GM12878 (cell line): ENCODE measurements at regions not wholly inside any gene's neighbourhood (a gene's known extent, or its start where the extent isn't known, plus 50 kb on each side); places are given as distances from the start of the nearest gene placed in this dataset.

Experiments
- ATAC-seq: fragments of 200-7000 bp; cut with Tn5 transposase; 3 replicates; pipeline ENCODE4 v1.9.1; 2020; ENCODE audit warnings: mild to moderate bottlenecking, moderate library complexity
- BruUV-seq: library from RNA; stranded (reverse); fragments of 400-500 nt; replicated peaks from 2 replicates; lab custom pipeline; 2021; lab: Mats Ljungman, UMichigan
- CTCF ChIA-PET: fragments of 300-600 bp; sonication (Branson Sonifier 250); formaldehyde crosslinking; extraction: SDS; loops from one replicate; lab custom pipeline; 2021; ENCODE audit warnings: inconsistent platforms; lab: Yijun Ruan, JAX
- POLR2A ChIA-PET: fragments of 350-600 bp; formaldehyde crosslinking; extraction: SDS; loops from one replicate; lab custom pipeline; 2021; ENCODE audit warnings: inconsistent platforms; lab: Charles Lee
- RAD21 ChIA-PET: fragments of 300-600 bp; sonication (Branson Sonifier 250); formaldehyde crosslinking; loops from one replicate; lab custom pipeline; 2023; ENCODE audit warnings: antibody characterized with exemption; ENCODE audit not compliant: unreplicated experiment; lab: Charles Lee
- SMC1A ChIA-PET: fragments of 300-600 bp; sonication (Branson Sonifier 250); formaldehyde crosslinking; loops from one replicate; lab custom pipeline; 2023; ENCODE audit not compliant: unreplicated experiment, uncharacterized antibody; lab: Charles Lee
- DNase-seq: peaks from one replicate; pipeline ENCODE4 v3.0.0-alpha.2; 2011; ENCODE audit warnings: low read depth, low spot score
- FAIRE-seq: peaks from 3 replicates; lab custom pipeline; 2011; peaks lifted over from hg19 to GRCh38; lab: Jason Lieb, UNC
- H2AFZ ChIP-seq: 2 replicates; pipeline ENCODE4 v1.6.0; 2011; ENCODE audit warnings: low read depth, low read length, control low read depth; ENCODE audit not compliant: control insufficient read depth
- H3K27ac ChIP-seq: 2 replicates; pipeline ENCODE4 v1.5.1; 2011; ENCODE audit warnings: control low read depth; ENCODE audit not compliant: control insufficient read depth, insufficient read depth
- H3K27me3 ChIP-seq, 2 experiments: replicated peaks in 1 of 2; 2 replicates each; pipeline versions ENCODE4 v1.6.0 to v1.6.1; 2011; ENCODE audit warnings: low read length in 1 of 2; ENCODE audit not compliant: control insufficient read depth in 2 of 2, insufficient read depth in 2 of 2
- H3K36me3 ChIP-seq, 2 experiments: 2 replicates each; pipeline ENCODE4 v1.5.1; 2011; ENCODE audit warnings: low read length in 1 of 2; ENCODE audit not compliant: control insufficient read depth in 2 of 2, insufficient read depth in 2 of 2
- H3K4me1 ChIP-seq: 2 replicates; pipeline ENCODE4 v1.6.1; 2011; ENCODE audit warnings: mild to moderate bottlenecking, low read length, moderate library complexity, mixed read lengths; ENCODE audit not compliant: control insufficient read depth, insufficient read depth
- H3K4me2 ChIP-seq: 2 replicates; pipeline ENCODE4 v1.6.0; 2011; ENCODE audit warnings: control low read depth; ENCODE audit not compliant: control insufficient read depth, insufficient read depth
- H3K4me3 ChIP-seq: fragments of 200-600 bp; sonication (generic); 2 replicates; pipeline ENCODE4 v1.5.1; 2016
- H3K79me2 ChIP-seq: 2 replicates; pipeline ENCODE4 v1.6.0; 2011; ENCODE audit warnings: low read length; ENCODE audit not compliant: control insufficient read depth, insufficient read depth
- H3K9ac ChIP-seq: 2 replicates; pipeline ENCODE4 v1.8.0; 2011; ENCODE audit warnings: low read length, control low read depth, mixed read lengths; ENCODE audit not compliant: control insufficient read depth, insufficient read depth
- H3K9me3 ChIP-seq: replicated peaks from 3 replicates; pipeline ENCODE4 v1.5.1; 2011; ENCODE audit warnings: mild to moderate bottlenecking, low read length; ENCODE audit not compliant: control insufficient read depth, insufficient read depth
- H4K20me1 ChIP-seq: 2 replicates; pipeline ENCODE4 v1.6.0; 2011; ENCODE audit not compliant: control insufficient read depth, insufficient read depth
- CTCF ChIP-seq, 3 experiments: IDR thresholded peaks in 2 of 3; conservative IDR thresholded peaks in 1 of 3; 2 replicates each; pipeline ENCODE4 v1.5.1; 2011; ENCODE audit warnings: low read depth in 3 of 3, low read length in 3 of 3, mild to moderate bottlenecking in 3 of 3, control low read depth in 2 of 3, moderate library complexity in 2 of 3, inconsistent platforms in 1 of 3, mixed read lengths in 1 of 3; ENCODE audit not compliant: control insufficient read depth in 2 of 3, insufficient read depth in 1 of 3; ENCODE audit errors: extremely low read depth in 1 of 3
- E2F4 ChIP-seq: IDR thresholded peaks from 2 replicates; pipeline ENCODE4 v1.6.1; 2012; ENCODE audit warnings: low read depth, low read length, improper control_type of control experiment
- ESRRA ChIP-seq: IDR thresholded peaks from 2 replicates; pipeline ENCODE4 v1.6.1; 2012; ENCODE audit warnings: mild to moderate bottlenecking, low read length, improper control_type of control experiment
- IKZF2 ChIP-seq, 2 experiments: fragments of 450-650 bp; IDR thresholded peaks; 2 replicates each; pipeline ENCODE4 v1.6.1; 2017; ENCODE audit warnings: mild to moderate bottlenecking in 2 of 2, moderate library complexity in 2 of 2
- NRF1 ChIP-seq: conservative IDR thresholded peaks from 2 replicates; pipeline ENCODE4 v1.6.1; 2011; ENCODE audit warnings: mild to moderate bottlenecking, low read depth, low read length, improper control_type of control experiment
- PAX5 ChIP-seq: IDR thresholded peaks from 2 replicates; pipeline ENCODE4 v1.6.1; 2011; ENCODE audit warnings: low read depth, low read length, borderline replicate concordance
- SKIL ChIP-seq: fragments of 450-650 bp; IDR thresholded peaks from 2 replicates; pipeline ENCODE4 v1.6.1; 2017; ENCODE audit warnings: mild to moderate bottlenecking, low read depth, inconsistent platforms; ENCODE audit not compliant: poor library complexity, severe bottlenecking
- USF1 ChIP-seq: IDR thresholded peaks from 2 replicates; pipeline ENCODE4 v1.6.1; 2011; ENCODE audit warnings: borderline replicate concordance, low read depth, mild to moderate bottlenecking, moderate library complexity, mixed read lengths, low read length; ENCODE audit not compliant: insufficient read depth; ENCODE audit errors: extremely low read length
- ZBTB40 ChIP-seq: fragments of 450-650 bp; IDR thresholded peaks from 2 replicates; pipeline ENCODE4 v1.6.1; 2016; ENCODE audit warnings: mild to moderate bottlenecking, moderate library complexity, borderline replicate concordance
- ZNF207 ChIP-seq: fragments of 450-650 bp; IDR thresholded peaks from 2 replicates; pipeline ENCODE4 v1.6.1; 2014; ENCODE audit warnings: antibody characterized with exemption, mild to moderate bottlenecking, borderline replicate concordance
- ZSCAN29 ChIP-seq: fragments of 450-650 bp; IDR thresholded peaks from 2 replicates; pipeline ENCODE4 v1.6.1; 2017; ENCODE audit warnings: mild to moderate bottlenecking, moderate library complexity
- WGBS: methylation state at CpG from one replicate; pipeline ENCODE4 v1.1.6; 2016; ENCODE audit warnings: low lambda C conversion rate; ENCODE audit not compliant: insufficient replicate concordance, insufficient coverage; ENCODE audit errors: missing lambda C conversion rate; 5-methylcytosine and 5-hydroxymethylcytosine counted together
- in situ Hi-C: fragments of 300-500 bp; cut with MboI; formaldehyde crosslinking; loops from 9 replicates; pipeline ENCODE4 v1.14.3; 2018; ENCODE audit warnings: mixed read lengths
- intact Hi-C: fragments of 100-400 bp; cut with micrococcal nuclease; formaldehyde crosslinking; loops from one replicate; pipeline ENCODE4 v1.14.2; 2022; ENCODE audit not compliant: unreplicated experiment

- WGBS: 13% methylated on average over 4 of the region's 4 CpGs
- Histone ChIP-seq H3K79me2 (no peaks in the 10 kb centered on the region), H4K20me1 (no peaks in the 10 kb centered on the region), H3K9ac (no peak overlapping the region), H3K27me3 (no peaks in the 10 kb centered on the region), H3K36me3 (no peaks in the 10 kb centered on the region), H3K9me3 (no peaks in the 10 kb centered on the region), H2AFZ (no peak overlapping the region; the same call in none of the 2 replicates), H3K4me1 (peaks cover 4% of the 10 kb centered on the region; the same call in 1 of the 2 replicates), H3K4me2 (peak overlapping the region; percentile 0; the same call in 1 of the 2 replicates), H3K4me3 (no peak overlapping the region), H3K27ac (no peak overlapping the region)
- SMC1A ChIA-PET: interaction anchor here (0.5 to 2.6 kb wide), 4 partner anchors 10 to 84 kb away, joined by 3 to 14 read pairs (median 5); no protein-coding TSS in a partner anchor
- peak; percentile 82 for ATAC-seq
- no TSS peak for BruUV-seq
- RAD21 ChIA-PET: interaction anchor here (1.1 to 1.7 kb wide), 2 partner anchors 10 to 16 kb away, joined by 3 to 7 read pairs; no protein-coding TSS in a partner anchor
- in situ Hi-C loops: no loop called here
- no peak for FAIRE-seq
- intact Hi-C loops: no loop called here
- POLR2A ChIA-PET: no interaction called here
- CTCF ChIA-PET: interaction anchor here (1.0 to 1.3 kb wide), 2 partner anchors 12 to 17 kb away, joined by 3 to 4 read pairs; no protein-coding TSS in a partner anchor
- peak; percentile 23 for DNase-seq
- no peak for TF ChIP-seq E2F4
- peak; percentile 74 for TF ChIP-seq SKIL
- peak; percentile 73 to 79 for TF ChIP-seq IKZF2 (IDR thresholded peaks at IDR 0.05)
- TF ChIP-seq NRF1: no peak
- no peak for TF ChIP-seq ESRRA
- TF ChIP-seq ZSCAN29: no peak
- no peak for TF ChIP-seq CTCF (IDR thresholded peaks at IDR 0.05 in 2 of 3, conservative IDR thresholded peaks at IDR 0.05 in 1 of 3; ENCODE audit: control insufficient read depth in 2 of 3, extremely low read depth in 1 of 3, insufficient read depth in 1 of 3, low read depth in 3 of 3, low read length in 3 of 3)
- TF ChIP-seq ZBTB40: no peak
- TF ChIP-seq ZNF207: no peak
- TF ChIP-seq PAX5: no peak
- TF ChIP-seq USF1: no peak
These were observed 521.9 kb downstream of the EPHA4 start for GRCh38 chr2:221050020-221050795.
